ENCODE measurements at regions not wholly inside any gene's neighbourhood (a gene's known extent, or its start where the extent isn't known, plus 50 kb on each side); places are given as distances from the start of the nearest gene placed in this dataset.

DNA sequence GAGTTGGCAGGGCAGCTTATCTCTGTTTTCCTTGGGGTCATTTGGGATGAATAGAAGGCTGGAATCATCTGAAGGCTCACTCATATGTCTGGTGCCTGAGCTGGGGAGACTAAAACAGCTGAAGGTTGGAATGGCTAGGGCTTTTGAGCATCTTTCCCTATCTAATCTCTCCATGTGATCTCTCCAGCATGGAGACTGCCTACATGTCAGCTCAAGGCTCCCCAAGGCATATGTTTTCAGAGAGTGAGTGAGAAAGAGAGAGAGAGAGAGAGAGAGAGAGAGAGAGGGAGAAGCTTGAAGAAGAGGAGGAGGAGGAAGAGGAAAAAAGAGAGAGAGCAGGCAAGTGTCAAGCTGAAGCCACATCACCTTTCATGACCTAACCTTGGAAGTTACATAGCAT, 143.4 kb downstream of the EBLN2 start:
- no peak overlapping the region for H3K27ac ChIP-seq
- TF ChIP-seq, protein P1, sequence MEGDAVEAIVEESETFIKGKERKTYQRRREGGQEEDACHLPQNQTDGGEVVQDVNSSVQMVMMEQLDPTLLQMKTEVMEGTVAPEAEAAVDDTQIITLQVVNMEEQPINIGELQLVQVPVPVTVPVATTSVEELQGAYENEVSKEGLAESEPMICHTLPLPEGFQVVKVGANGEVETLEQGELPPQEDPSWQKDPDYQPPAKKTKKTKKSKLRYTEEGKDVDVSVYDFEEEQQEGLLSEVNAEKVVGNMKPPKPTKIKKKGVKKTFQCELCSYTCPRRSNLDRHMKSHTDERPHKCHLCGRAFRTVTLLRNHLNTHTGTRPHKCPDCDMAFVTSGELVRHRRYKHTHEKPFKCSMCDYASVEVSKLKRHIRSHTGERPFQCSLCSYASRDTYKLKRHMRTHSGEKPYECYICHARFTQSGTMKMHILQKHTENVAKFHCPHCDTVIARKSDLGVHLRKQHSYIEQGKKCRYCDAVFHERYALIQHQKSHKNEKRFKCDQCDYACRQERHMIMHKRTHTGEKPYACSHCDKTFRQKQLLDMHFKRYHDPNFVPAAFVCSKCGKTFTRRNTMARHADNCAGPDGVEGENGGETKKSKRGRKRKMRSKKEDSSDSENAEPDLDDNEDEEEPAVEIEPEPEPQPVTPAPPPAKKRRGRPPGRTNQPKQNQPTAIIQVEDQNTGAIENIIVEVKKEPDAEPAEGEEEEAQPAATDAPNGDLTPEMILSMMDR (IDR thresholded peaks at IDR 0.05; ENCODE audit: low read depth, low read length): no peak
- H3K4me3 ChIP-seq (ENCODE audit: low read depth, low read length): no peak overlapping the region
- H3K36me3 ChIP-seq: no peaks in the 10 kb centered on the region
- DNase-seq: no peak
- no peaks in the 10 kb centered on the region for H3K9me3 ChIP-seq (ENCODE audit: severe bottlenecking)
- no peaks in the 10 kb centered on the region for H3K27me3 ChIP-seq (ENCODE audit: insufficient read depth, low read depth, severe bottlenecking)

DNA sequence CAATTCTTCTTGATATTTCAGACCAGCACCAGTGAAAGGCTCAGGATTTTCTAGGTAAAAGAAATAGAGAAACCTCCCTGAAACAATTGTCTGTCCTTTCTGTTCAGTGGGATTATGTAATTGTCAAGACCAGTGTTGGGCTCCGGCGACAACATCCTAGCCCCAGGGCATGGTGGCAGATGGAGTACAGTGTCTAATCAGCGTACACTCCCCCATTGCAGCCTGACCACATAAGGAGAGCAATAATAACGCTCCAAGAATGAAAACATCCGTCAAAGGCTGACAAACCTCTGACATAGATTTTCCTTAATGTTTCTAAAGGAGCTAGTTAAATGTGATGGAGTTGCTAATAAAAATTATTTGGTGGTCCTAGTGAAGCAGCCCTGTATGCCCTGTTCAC, 144.6 kb downstream of the EBLN2 start:
- no peak overlapping the region for H3K27ac ChIP-seq
- H3K4me3 ChIP-seq (ENCODE audit: low read depth, low read length): no peak overlapping the region
- H3K9me3 ChIP-seq (ENCODE audit: severe bottlenecking): no peaks in the 10 kb centered on the region
- no peaks in the 10 kb centered on the region for H3K36me3 ChIP-seq
- TF ChIP-seq, protein P1 (IDR thresholded peaks at IDR 0.05; ENCODE audit: low read depth, low read length): no peak
- no peaks in the 10 kb centered on the region for H3K27me3 ChIP-seq (ENCODE audit: insufficient read depth, low read depth, severe bottlenecking)
- no peak for DNase-seq

DNA sequence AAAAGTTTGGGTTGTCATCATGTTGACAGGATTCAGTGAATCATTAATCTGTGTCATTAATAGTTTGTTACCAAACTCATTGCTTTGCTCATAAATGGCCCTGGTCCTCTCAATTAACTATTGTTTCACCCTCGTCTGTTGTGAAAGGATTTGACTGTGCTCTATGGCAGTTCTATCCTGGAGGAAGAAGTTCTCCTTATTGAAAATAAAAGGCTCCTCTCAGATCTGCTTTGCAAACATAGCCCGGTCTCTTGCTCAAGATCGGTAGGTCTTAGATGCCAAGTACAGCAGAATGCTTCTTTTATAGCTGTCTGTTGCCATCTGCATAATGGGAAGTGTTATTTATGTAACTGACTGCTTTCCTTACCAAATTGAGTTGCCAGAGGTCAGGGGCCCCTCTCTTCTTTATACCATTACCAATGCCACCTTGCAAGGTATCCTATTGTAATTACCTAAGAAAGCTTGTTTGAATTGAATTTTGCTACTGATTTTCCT, 146.5 kb downstream of the EBLN2 start:
- TF ChIP-seq, protein P1 (IDR thresholded peaks at IDR 0.05; ENCODE audit: low read depth, low read length): no peak
- no peak for DNase-seq
- no peaks in the 10 kb centered on the region for H3K9me3 ChIP-seq (ENCODE audit: severe bottlenecking)
- H3K4me3 ChIP-seq (ENCODE audit: low read depth, low read length): no peak overlapping the region
- H3K27ac ChIP-seq: no peak overlapping the region
- no peaks in the 10 kb centered on the region for H3K36me3 ChIP-seq
- no peaks in the 10 kb centered on the region for H3K27me3 ChIP-seq (ENCODE audit: insufficient read depth, low read depth, severe bottlenecking)

DNA sequence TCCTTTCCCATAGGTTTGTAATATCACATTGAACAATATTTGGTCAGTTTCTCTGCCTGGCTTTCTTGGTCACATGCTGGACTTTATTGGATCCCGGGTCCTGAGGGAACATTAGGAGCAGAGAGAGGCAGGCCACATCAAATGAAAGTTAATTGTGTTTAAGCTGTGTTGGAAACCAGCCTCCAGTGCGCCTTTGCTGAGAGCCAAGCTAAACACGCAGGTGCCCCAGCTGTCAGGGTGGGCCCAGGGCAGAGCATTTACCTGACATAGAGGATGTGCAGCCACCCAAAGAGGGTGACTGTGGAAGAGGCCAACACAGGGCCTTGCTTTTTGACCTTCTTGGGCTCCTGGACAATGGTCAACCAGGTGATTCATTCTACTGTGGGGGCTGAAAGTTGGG, 149.3 kb downstream of the EBLN2 start:
- no peak overlapping the region for H3K27ac ChIP-seq
- no peak for DNase-seq
- no peaks in the 10 kb centered on the region for H3K9me3 ChIP-seq (ENCODE audit: severe bottlenecking)
- no peaks in the 10 kb centered on the region for H3K27me3 ChIP-seq (ENCODE audit: insufficient read depth, low read depth, severe bottlenecking)
- no peaks in the 10 kb centered on the region for H3K36me3 ChIP-seq
- H3K4me3 ChIP-seq (ENCODE audit: low read depth, low read length): no peak overlapping the region
- TF ChIP-seq, protein P1 (IDR thresholded peaks at IDR 0.05; ENCODE audit: low read depth, low read length): no peak

DNA sequence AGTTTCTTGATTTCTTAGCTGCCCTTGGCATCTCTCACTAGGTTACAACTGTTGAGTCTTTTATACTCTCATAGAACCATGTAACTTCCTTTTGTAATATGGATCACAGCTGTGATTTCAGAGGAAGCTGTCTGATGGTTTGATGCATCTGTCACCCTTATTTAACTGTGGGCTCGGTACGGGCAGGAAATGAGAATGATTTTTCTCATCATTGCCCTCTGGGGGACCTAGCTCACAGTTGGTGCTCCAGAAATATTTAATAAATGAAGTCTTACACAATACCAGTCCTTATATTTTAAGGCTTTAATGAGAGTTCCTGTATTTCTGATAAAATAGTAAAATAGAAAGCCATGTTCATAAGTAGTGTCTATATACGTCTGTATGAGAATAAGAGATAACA, 151.2 kb downstream of the EBLN2 start:
- no peak for DNase-seq
- H3K27ac ChIP-seq: no peak overlapping the region
- H3K36me3 ChIP-seq: no peaks in the 10 kb centered on the region
- no peak overlapping the region for H3K4me3 ChIP-seq (ENCODE audit: low read depth, low read length)
- H3K9me3 ChIP-seq (ENCODE audit: severe bottlenecking): no peaks in the 10 kb centered on the region
- H3K27me3 ChIP-seq (ENCODE audit: insufficient read depth, low read depth, severe bottlenecking): no peaks in the 10 kb centered on the region
- TF ChIP-seq, protein P1 (IDR thresholded peaks at IDR 0.05; ENCODE audit: low read depth, low read length): no peak

DNA sequence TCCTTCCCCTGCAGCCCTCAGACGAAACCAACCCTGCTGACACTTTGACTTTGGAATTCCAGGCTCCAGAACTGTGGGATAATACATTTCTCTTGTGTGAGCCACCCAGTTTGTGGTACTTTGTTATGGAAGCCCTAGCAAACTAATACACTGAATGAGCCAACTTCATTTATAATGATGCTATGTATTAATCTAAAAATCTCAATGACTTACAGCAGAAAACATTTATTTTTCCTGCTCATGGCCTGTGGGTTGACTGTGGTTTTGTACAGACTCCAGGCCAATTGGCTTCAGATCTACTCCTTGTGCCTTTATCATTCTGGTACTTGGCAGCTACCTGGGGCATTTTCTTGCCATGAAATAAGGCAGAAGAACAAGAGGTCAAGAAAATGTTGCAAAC, 152.4 kb downstream of the EBLN2 start:
- H3K4me3 ChIP-seq (ENCODE audit: low read depth, low read length): no peak overlapping the region
- no peaks in the 10 kb centered on the region for H3K27me3 ChIP-seq (ENCODE audit: insufficient read depth, low read depth, severe bottlenecking)
- H3K36me3 ChIP-seq: no peaks in the 10 kb centered on the region
- TF ChIP-seq, protein P1 (IDR thresholded peaks at IDR 0.05; ENCODE audit: low read depth, low read length): no peak
- H3K9me3 ChIP-seq (ENCODE audit: severe bottlenecking): no peaks in the 10 kb centered on the region
- no peak overlapping the region for H3K27ac ChIP-seq
- no peak for DNase-seq
